Activated CD8-positive, alpha-beta memory T cell treated with anti-CD3 and anti-CD28 coated beads for 1 hour (primary cell): ENCODE measurements at regions not wholly inside any gene's neighbourhood (a gene's known extent, or its start where the extent isn't known, plus 50 kb on each side); places are given as distances from the start of the nearest gene placed in this dataset.

Experiments
- DNase-seq, 2 donors: peaks; one replicate each; pipeline ENCODE4 v3.0.0-alpha.2; 2020; ENCODE audit warnings: low read depth in 1 of 2; ENCODE audit errors: extremely low read depth in 1 of 2

DNA sequence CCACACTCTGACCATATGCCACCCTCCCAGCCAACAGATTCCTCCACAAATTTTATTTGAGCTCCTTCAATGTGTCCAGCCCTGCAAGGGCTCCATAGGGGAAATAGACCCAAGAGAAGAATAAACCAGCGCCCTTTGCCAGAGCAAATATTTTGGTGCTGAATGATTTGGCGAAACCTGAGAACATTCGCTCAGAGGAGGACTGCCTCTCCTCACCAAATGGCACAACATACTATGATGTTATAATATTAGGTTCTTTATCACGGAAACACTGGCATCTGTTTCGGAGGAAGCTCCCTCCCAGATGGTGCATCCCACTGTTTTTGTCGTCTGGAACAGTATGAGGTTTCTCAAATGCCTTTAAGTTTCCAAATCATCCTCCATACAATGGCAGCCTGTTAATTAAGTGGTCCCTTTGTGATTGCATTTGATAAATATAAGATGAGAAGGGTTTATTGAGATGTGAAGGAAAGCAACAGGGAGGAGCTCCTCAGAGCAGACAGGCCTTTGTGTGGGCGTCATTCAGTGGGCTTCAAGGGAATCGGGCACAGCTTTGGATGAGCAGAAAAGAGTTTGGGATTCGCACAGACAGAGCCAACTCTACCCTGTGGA is 139.1 kb upstream of the ADRA1B start:
- DNase-seq: no peak

DNA sequence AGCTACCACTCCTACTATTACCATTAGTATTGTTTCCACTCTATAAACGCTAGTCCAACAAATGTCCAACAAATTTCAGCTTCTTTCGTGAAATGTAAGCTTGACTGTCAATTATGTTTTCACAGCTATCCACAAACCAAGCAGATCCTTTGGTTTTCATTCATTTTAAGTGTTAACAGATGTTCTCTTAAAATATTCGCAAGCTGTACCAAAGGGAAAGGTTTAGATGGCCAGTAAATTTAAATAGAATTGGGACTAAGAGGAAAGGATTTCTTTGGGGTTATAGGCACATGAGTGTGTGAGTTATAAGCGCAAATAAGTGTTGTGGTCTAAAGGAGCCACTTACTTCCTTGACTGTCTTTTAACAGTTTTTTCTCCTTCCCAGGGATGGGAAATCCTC is 136.8 kb upstream of the ADRA1B start:
- no peak for DNase-seq

DNA sequence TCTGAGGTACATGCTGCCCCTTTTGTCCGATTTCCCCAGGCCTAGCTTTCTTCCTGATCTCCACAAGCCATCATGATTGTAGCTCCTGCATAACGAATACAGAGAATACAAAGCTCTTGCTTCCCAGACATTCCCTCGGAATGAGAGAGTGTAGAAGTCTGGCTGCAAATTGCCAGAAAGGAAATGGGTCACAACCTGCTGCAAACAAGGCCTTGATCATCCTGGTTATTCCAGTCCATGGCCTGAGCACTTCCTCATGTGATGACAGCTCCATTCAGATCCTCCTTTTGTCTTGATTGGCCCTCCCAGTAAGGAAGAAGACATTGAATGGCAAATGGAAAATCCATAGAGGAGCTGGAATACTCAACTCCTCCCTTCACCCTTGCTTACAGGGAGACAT is 136.0 kb upstream of the ADRA1B start:
- no peak for DNase-seq

DNA sequence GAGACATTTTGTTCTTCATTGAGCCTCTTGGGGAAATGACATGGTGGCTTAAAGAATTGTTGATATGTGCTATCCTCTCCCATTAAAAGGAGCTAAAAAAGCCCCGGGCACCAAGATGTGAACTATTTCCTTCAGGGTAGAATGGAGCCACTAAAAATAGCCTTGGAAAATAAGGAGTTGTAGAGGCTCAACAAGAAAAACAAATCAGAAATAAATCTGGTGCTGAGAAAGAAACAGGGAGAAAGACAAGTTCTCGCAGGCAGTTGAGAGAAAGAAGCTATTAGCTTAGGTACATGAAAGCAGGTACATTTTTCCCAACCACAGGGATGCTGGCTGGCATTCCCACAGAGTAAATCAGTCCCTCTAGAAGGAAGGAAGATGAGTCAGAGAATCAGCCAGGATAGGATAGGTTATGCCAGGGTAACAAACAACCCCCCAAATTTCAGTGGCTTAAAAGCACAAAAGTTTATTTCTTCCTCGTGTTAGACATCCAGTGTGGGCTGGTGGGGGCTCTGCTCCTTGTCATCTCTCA is 134.6 kb upstream of the ADRA1B start:
- DNase-seq: no peak

DNA sequence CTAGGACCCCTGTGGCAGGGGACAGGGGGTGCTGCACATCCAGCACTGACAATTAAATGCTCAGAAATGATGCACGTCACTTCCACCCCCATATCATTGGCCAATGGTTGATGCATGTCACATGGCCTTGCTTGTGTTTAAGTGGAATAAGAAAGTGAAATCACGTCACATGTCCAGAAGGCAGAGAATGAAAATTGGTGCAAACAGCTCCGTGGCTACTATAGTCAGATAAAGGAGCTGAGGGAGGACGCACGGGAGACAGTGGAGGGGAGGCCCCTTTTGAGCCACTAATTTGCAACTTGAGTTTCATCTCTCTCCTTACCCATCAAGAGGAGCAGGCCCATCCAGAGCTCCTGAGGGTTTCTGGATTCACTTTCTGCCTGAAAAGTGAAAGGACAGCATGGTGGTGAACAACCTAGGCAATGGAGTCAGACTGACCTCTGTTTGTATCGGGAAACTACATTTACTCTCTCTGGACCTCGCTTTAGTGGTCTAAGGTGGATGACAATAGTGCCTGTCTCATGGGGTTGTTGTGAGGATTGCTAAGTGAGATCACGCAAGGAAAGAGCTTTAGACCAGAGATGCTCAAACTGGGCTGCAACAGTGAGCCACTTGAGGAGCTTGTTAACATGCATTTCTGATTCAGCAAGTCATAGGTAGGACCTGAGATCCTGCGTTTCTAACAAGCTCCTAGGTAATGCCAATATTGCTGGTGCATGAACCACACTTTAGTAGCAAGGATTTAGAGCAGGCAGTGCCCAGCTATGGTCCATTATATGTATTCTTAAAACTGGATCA is 133.9 kb upstream of the ADRA1B start:
- no peak for DNase-seq

DNA sequence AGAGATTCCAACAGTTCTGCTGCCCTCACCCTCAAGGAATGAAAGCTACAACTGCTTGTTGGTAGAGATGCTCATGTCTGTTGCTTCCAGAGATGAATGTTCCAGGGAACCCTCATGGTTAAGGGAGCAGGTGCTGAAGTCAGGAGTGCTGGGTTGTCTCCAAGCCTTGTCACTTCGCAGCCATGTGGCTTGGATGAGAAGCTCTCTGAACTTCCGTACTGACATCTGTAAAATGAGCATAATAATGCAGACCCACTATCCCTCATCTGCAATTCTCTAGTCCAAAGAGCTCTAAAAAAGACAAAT is 133.3 kb upstream of the ADRA1B start:
- DNase-seq: no peak

DNA sequence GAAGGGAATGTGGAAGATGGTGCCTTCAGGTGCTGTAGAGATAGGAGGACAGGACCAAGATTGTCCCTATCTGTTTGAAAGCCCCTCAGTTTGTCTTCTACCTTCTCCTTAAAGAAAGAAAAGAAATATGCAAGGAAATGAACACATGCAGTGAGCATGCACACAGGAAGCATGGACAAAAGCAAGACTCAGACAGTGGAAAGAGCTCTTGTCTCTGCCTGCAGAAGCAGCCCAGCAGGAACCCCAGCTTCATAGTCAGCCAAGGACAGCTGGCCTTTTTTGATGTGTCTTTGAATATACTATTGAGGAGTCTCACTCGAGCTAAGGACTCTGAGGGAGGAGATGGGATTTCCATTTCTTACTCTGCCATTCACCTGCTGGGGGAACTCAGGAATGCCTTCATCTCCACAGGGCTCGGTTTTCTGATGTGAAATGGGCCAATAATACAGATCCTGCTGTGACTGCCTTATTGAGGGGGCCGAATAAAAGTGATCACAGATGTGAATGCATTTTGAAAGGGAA is 132.5 kb upstream of the ADRA1B start:
- no peak for DNase-seq

DNA sequence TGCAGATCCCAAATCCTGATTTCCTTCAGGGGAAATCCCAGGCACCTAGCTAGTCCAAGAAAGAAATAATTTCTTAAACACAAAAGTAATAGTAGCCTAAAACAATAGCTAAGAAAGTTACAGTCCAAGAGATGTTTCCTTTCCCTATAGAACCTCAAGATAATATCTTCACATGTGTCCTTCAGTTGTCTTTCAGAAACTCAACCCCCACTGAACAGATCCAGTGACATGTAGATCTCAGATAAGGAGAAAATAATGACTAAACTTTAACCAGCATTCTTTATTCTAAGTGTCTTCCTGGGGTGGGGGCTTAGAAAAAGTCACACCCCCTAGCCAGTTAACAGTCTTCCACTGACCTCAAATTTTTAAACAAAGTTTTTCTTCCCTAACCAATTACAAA is 131.3 kb upstream of the ADRA1B start:
- DNase-seq: no peak

DNA sequence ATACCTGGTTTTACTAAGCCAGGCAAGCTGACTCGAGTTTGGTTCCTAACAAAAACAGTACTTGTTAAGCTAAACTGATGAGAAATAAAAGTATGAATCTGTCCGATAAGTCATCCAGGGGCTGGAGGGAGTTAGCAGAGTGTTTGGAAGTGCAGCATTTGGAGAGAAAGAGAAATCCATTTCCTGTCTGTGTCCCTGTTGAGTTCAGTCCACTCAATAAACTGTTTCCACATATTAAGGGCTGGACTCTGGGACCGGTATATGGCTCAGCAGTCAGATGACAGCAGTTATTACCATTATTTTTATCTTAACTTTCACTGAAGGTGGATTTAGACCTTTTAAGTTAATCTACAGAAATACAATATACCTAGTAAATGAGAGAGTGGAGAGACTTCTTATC is 130.6 kb upstream of the ADRA1B start:
- DNase-seq: no peak

DNA sequence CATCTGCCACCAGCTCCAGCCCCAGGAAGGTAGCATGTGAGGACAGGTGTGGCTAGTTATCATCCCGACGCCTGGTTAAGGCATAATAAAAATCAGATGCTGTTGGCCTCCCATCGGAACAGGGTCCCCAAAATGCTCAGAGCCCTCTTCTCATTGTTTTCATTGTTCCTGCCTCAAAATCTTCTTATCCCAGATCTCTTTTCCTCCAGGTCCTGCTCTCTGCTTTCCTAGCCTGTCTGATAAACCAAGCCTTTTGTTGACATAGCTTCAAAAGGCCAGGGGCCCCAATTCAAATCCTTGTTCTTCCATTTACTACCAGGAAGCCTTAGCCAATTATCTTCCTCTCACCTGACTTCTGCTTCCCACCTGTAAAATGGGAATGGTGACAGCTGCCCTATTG is 130.1 kb upstream of the ADRA1B start:
- no peak for DNase-seq

DNA sequence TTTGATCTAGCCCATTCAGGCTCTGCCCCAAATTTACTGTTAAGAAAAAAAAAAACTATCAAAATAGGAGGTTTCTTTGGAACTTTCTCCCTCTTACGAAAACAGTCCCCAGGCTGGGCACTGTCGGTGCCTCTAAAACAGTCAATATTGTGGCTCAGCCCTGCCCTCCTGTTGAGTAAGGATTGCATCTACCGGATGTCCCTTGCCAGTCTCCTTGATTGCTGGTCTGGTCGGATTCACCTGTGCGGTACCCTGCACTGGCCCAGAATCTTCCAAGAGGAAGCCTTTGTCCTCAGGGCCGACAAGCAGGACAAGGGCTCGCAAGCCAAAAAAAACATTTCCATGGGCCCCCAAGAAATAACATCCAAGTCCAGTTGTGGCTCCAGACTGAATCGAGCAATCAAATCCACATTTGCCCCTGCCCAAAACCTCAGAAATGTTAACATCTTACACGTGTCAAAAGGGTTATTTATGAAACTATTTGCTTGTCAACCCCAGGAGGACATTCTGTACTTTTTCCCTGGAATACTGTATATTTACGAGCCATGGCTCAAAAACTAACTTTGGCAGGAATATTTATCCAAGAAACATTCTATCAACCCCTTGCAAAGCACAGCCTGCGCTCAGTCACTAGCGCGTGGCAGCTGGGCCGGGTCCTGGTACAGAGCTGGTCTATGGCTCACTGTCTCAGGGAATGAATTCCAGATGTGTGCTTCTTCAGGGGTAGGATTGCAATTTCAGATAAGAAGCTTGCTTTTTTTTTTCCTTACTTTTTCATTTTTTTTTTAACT is 129.2 kb upstream of the ADRA1B start:
- DNase-seq: no peak

DNA sequence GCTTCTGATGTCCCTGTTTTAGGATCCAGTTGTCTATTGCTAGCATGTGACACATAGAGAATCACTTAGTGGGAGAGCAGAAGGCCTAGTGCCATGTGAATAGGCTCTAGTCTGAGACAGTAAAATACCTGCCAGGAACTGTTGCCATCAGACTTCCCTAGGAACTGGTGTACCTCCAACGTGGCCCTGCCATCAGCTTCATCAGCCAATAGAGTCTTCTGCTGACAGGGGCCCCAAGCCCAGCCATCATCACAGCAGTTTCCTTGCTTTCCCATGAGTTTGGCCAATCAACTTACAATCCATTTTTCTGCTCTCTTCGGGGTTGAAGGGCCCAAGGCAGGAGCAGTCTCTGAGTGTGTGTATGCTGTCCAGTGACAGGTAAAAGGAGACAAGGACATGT is 128.4 kb upstream of the ADRA1B start:
- no peak for DNase-seq

DNA sequence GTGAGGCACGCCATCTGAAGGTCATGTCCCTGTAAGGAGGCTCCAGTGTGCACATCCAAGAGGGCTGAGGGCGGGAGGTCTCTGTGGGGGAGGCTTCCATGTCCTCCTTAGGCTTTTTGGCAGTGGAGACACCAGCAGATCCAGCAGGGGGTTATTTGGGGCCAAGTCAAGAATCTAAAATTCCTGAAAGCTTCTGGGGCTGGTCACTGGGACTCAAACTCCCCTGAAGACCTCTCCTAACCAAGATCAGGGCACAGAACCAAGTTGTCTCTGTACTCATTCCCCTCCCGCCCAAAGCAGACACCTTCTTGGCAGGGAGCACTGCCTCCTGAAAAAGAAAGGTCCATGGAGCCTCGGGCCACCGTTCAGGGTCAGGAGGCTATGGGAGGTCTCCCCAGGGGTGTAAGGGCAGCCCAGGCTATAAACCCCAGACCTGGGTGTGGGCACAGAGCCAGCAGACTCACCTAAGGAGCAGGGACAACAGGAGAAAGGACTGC is 127.4 kb upstream of the ADRA1B start:
- no peak for DNase-seq

DNA sequence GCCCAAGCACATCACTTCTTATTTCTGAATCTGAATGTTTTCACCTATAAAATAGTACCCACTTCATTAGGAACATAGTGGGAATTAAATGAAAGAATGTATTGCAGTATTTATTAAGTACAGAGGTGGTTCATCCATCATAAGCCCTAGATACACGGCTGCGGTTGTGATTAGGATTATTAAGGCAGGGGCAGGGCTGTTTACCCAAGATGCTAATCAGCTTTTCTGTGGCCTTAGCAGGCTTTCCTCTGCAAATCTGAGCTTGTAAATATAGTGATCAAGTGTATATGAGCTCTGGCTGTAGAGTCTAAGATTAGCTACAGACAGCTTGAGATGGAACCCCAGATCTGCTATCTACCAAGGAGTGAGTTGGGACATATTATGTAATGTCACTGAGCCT is 124.1 kb upstream of the ADRA1B start:
- no peak for DNase-seq

DNA sequence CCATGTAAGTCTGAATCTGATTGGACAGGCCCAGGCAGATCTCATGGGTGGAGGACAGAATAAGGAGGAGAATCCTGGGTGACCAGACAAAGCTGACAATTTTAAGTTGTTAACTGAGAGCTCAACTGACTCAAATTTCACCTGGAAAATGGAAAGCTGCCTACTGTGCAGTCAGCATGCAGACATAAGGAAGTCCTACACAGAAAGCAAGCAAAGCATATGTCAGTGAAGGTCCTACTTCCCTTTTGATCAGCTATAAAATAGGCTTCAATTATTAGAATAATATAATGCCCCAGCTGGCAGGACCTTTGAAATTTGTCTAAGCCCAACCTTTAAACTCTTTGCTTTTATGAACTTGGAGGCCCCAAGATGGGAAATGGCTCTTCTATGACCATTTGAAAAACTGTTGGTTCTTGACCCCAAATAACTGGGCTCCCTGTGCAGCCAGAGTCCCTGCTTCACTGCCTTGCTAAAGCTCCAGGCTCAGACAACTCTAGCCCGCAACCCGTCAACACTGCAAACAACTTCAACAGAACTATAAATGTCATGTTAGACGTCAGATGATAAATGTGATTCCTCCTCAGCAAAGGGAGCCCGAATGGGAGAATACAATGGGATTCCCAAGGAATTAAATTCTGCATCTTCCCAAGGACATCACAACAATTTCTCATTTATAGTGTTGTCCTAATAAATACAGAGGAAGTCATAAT is 118.9 kb upstream of the ADRA1B start:
- DNase-seq: no peak

DNA sequence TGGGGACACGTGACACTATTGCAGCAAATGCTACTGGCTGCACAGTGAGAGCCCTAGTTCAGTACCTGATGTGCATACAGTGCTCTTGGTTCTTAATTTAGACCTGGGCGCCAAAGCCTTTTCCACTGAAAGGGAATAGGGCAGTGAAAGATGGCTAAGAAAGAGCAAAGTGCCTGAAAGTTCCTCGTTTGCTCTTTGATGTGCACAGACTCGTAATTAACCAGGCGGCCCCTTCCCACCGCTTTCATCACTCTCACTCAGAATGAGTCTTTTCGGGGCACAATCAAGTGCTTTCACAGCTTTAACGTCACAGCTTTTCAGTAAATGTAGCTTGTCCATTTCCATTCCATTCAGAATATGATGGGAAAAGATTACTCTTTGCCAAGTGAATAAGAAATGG is 116.6 kb upstream of the ADRA1B start:
- DNase-seq: no peak

DNA sequence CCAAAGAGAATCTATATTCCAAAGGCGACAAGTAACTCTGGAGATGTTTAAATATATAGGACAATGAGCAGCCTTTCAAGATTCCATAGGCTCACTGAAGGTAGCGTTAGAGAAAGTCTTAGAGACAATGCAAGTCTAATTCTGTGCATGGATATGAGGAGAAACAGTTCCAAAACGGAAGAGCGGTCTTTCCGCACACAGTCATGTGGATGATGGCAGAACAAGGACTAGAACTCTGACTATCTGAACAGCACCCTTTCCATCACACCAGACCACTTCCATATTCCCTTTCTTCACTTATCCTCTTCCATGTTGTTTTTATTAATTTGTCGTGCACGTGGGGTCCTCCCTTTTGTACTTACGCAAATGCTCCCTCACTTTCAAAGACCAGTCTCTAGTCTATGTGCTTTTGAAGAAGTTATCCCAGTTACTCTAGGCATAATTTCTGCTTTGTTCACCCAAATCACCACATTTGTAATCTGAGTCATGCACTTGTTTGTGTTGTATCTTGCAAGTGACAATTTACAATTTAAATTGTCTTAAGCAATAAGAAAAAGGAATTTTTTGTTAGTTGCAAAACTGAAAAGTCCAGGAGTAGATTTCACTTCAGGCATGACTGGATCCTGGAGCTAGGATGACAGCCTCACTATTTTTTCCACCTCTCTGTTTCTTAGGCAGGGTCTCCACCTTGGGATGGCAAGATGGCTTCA is 116.0 kb upstream of the ADRA1B start:
- DNase-seq: no peak

DNA sequence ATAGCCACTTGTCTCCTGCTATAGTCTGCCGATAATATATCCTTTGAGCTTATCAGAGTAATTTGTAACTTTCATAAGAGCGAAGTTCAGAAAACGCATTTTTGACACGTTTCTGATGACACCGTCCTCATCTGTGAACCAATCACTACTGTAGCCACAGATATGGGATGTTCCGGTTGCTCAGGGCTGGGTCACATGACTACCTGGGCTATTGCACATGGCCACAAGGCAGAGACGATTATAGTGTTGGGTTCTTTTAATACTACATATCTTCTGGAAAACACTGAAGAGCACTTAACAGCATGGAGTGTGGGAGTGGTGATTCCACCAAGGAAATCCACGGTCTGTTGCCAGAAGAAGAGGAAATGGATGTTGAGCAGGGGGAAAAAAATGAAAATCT is 115.0 kb upstream of the ADRA1B start:
- no peak for DNase-seq

DNA sequence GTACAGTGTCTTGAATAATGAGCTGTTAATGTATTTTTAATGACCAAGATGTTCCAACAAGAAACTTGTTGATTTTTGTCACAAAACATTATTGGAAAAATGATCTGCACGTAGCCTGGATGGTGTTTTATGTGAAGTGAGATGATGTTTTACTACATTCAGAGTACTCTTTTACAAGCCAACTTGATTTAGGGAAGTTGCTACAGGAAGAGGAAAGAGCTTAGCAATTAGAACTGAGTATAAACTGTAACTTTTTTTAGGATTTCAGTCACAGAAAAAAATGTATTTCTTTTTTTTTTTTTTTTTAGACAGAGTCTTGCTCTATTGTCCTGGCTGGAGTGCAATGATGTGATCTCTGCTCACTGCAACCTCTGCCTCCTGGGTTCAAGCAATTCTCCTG is 113.6 kb upstream of the ADRA1B start:
- DNase-seq: no peak

DNA sequence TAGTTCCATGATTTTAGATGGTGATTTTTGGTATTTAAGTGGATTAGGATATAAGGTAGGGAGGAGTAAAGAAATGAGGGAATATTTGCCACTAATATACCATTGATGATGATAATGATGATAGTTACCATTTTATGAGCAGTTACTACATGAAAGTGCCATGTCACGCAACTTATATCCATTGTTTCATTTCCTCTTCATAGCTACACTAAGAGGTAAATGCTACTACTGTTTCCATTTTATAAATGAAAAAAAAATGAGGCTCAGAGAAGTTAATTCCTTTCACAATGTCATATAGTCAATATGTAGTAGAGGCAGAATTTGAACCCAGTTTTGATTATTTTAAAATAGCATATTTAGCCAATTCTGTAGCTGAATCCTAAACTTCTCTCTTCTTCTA is 112.2 kb upstream of the ADRA1B start:
- DNase-seq: no peak
